SK-N-SH (cell line): ENCODE measurements at regions not wholly inside any gene's neighbourhood (a gene's known extent, or its start where the extent isn't known, plus 50 kb on each side); places are given as distances from the start of the nearest gene placed in this dataset.

Experiments used
- CTCF ChIA-PET: fragments of 300-600, 350-600 bp; formaldehyde crosslinking; extraction: SDS; loops from one replicate; lab custom pipeline; 2021; lab: Yijun Ruan, JAX
- POLR2A ChIA-PET: fragments of 350-600 bp; sonication (Branson Sonifier 250); formaldehyde crosslinking; extraction: SDS; loops from one replicate; lab custom pipeline; 2020; ENCODE audit warnings: antibody characterized with exemption, inconsistent platforms; lab: Yijun Ruan, JAX
- DNase-seq: peaks from one replicate; pipeline ENCODE4 v3.0.0; 2012
- H2AFZ ChIP-seq: fragments of 200-600 bp; sonication (generic); 2 replicates; pipeline ENCODE4 v1.8.1; 2016; ENCODE audit warnings: antibody characterized with exemption, mild to moderate bottlenecking, low read depth
- H3F3A ChIP-seq: fragments of 200-600 bp; sonication (generic); replicated peaks from 2 replicates; pipeline ENCODE3; 2016; ENCODE audit warnings: antibody characterized with exemption, mild to moderate bottlenecking; ENCODE audit not compliant: insufficient read depth
- H3K27ac ChIP-seq, 2 experiments: fragments of 200-500 bp in 1 of 2; fragments of 200-600 bp in 1 of 2; sonication (Bioruptor generic) in 1 of 2; sonication (generic), shearing (Covaris generic) in 1 of 2; 2 replicates each; pipeline versions ENCODE4 v1.5.1 to v1.6.1; 2014 to 2016; ENCODE audit warnings: low read depth in 2 of 2, inconsistent platforms in 1 of 2, low read length in 1 of 2, mild to moderate bottlenecking in 1 of 2, mixed read lengths in 1 of 2
- H3K27me3 ChIP-seq: fragments of 200-600 bp; sonication (generic), shearing (Covaris generic); 2 replicates; pipeline ENCODE4 v1.6.1; 2016; ENCODE audit warnings: mixed run types; ENCODE audit not compliant: insufficient read depth
- H3K36me3 ChIP-seq, 2 experiments: fragments of 200-500 bp in 1 of 2; fragments of 200-600 bp in 1 of 2; sonication (Bioruptor generic) in 1 of 2; sonication (generic) in 1 of 2; replicated peaks in 1 of 2; 2 replicates each; pipeline versions ENCODE3 to v1.5.1; 2014 to 2016; ENCODE audit warnings: low read length in 1 of 2, mild to moderate bottlenecking in 1 of 2; ENCODE audit not compliant: insufficient read depth in 2 of 2, control insufficient read depth in 1 of 2
- H3K4me1 ChIP-seq, 2 experiments: fragments of 200-500 bp in 1 of 2; fragments of 200-600 bp in 1 of 2; sonication (Bioruptor generic) in 1 of 2; sonication (generic), shearing (Covaris generic) in 1 of 2; 2 replicates each; pipeline versions ENCODE4 v1.5.1 to v1.6.1; 2014 to 2016; ENCODE audit warnings: low read depth in 1 of 2, low read length in 1 of 2, mixed run types in 1 of 2; ENCODE audit not compliant: insufficient read depth in 2 of 2, control insufficient read depth in 1 of 2
- H3K4me2 ChIP-seq: fragments of 200-600 bp; sonication (generic), shearing (Covaris generic); 2 replicates; pipeline ENCODE4 v1.6.1; 2017; ENCODE audit warnings: mixed run types
- H3K4me3 ChIP-seq, 2 experiments: fragments of 200-500 bp in 1 of 2; fragments of 200-600 bp in 1 of 2; sonication (Bioruptor generic) in 1 of 2; sonication (generic), shearing (Covaris generic) in 1 of 2; 2 replicates each; pipeline versions ENCODE4 v1.5.1 to v1.8.1; 2014 to 2016; ENCODE audit warnings: low read depth in 2 of 2, inconsistent platforms in 1 of 2, low read length in 1 of 2, mild to moderate bottlenecking in 1 of 2, mixed read lengths in 1 of 2, moderate library complexity in 1 of 2
- H3K79me2 ChIP-seq: fragments of 200-600 bp; sonication (generic); 2 replicates; pipeline ENCODE4 v1.8.1; 2017; ENCODE audit warnings: mild to moderate bottlenecking; ENCODE audit not compliant: insufficient read depth
- H3K9ac ChIP-seq: fragments of 200-600 bp; sonication (generic); 2 replicates; pipeline ENCODE4 v1.6.1; 2017; ENCODE audit warnings: mixed run types
- H3K9me2 ChIP-seq: fragments of 200-600 bp; sonication (generic); 2 replicates; pipeline ENCODE4 v1.6.1; 2017; ENCODE audit warnings: mixed run types
- H3K9me3 ChIP-seq: fragments of 200-600 bp; sonication (generic); 2 replicates; pipeline ENCODE4 v1.6.1; 2017; ENCODE audit warnings: mixed run types, mild to moderate bottlenecking, moderate library complexity
- H4K20me1 ChIP-seq: fragments of 200-600 bp; sonication (generic); 2 replicates; pipeline ENCODE4 v1.6.1; 2017; ENCODE audit warnings: mild to moderate bottlenecking, mixed run types; ENCODE audit not compliant: insufficient read depth
- CHD2 ChIP-seq: fragments of 150-350 bp; IDR thresholded peaks from 2 replicates; pipeline ENCODE4 v1.6.1; 2018; ENCODE audit warnings: low read length; ENCODE audit not compliant: partially characterized antibody
- FOXJ3 ChIP-seq: sonication (generic); formaldehyde crosslinking; IDR thresholded peaks from 2 replicates; pipeline ENCODE4 v1.5.1; 2020; ENCODE audit warnings: mild to moderate bottlenecking, missing genetic modification reagents
- MXI1 ChIP-seq: IDR thresholded peaks from 2 replicates; pipeline ENCODE4 v1.6.1; 2012; ENCODE audit warnings: mild to moderate bottlenecking, low read depth, low read length, improper control_type of control experiment
- RAD21 ChIP-seq: IDR thresholded peaks from 2 replicates; pipeline ENCODE4 v1.6.1; 2012; ENCODE audit warnings: mild to moderate bottlenecking, low read length
- RCOR1 ChIP-seq: fragments of 150-350 bp; IDR thresholded peaks from 2 replicates; pipeline ENCODE4 v1.6.1; 2017; ENCODE audit warnings: antibody characterized with exemption, low read length
- RFX5 ChIP-seq: IDR thresholded peaks from 2 replicates; pipeline ENCODE4 v1.6.1; 2012; ENCODE audit warnings: mild to moderate bottlenecking, improper control_type of control experiment, low read length
- SIN3A ChIP-seq: IDR thresholded peaks from 2 replicates; pipeline ENCODE4 v1.6.1; 2012; ENCODE audit warnings: low read depth, mild to moderate bottlenecking, low read length, moderate library complexity, borderline replicate concordance
- SMC3 ChIP-seq: IDR thresholded peaks from 2 replicates; pipeline ENCODE4 v1.6.1; 2012; ENCODE audit warnings: low read depth, low read length, improper control_type of control experiment
- TAF1 ChIP-seq: IDR thresholded peaks from 2 replicates; pipeline ENCODE4 v1.6.1; 2012; ENCODE audit warnings: low read depth, mild to moderate bottlenecking, low read length, moderate library complexity, borderline replicate concordance
- TCF12 ChIP-seq: IDR thresholded peaks from 2 replicates; pipeline ENCODE4 v1.4.0; 2012
- TEAD4 ChIP-seq: IDR thresholded peaks from 2 replicates; pipeline ENCODE4 v1.4.0; 2012; ENCODE audit warnings: mild to moderate bottlenecking, borderline replicate concordance; ENCODE audit not compliant: insufficient read depth
- WGBS: methylation state at CpG from one replicate; pipeline ENCODE4 v1.1.6; 2017; ENCODE audit warnings: low lambda C conversion rate; 5-methylcytosine and 5-hydroxymethylcytosine counted together
- TF ChIP-seq, protein P1 (sequence below): IDR thresholded peaks from 2 replicates; pipeline ENCODE4; 2012
- TF ChIP-seq, protein P2 (sequence below): IDR thresholded peaks from 2 replicates; pipeline ENCODE4 v1.4.0; 2012; ENCODE audit warnings: low read depth, borderline replicate concordance
- TF ChIP-seq, protein P3 (sequence below): IDR thresholded peaks from 2 replicates; pipeline ENCODE4 v1.6.1; 2012; ENCODE audit warnings: mild to moderate bottlenecking, low read depth, low read length, moderate library complexity
- TF ChIP-seq, protein P4 (sequence below): IDR thresholded peaks from 2 replicates; pipeline ENCODE4 v1.4.0; 2012; ENCODE audit warnings: low read depth, borderline replicate concordance

GRCh38 chr3:20751296-20751695, 565.3 kb upstream of the SGO1 start:
- Histone ChIP-seq H3K36me3 (no peaks in the 10 kb centered on the region), H2AFZ (no peak overlapping the region), H3K4me1 (no peaks in the 10 kb centered on the region; a peak in 1 of 4 replicates), H3K9me2 (no peaks in the 10 kb centered on the region), H3K4me2 (no peak overlapping the region), H4K20me1 (no peaks in the 10 kb centered on the region), H3K27ac (no peak overlapping the region), H3K4me3 (no peak overlapping the region), H3K27me3 (no peaks in the 10 kb centered on the region), H3K79me2 (no peaks in the 10 kb centered on the region), H3K9ac (no peak overlapping the region), H3F3A (no peaks in the 10 kb centered on the region), H3K9me3 (no peaks in the 10 kb centered on the region)
- ChIA-PET CTCF (no interaction called here), POLR2A (no interaction called here)
- DNase-seq: no peak
- TF ChIP-seq TAF1 (no peak), RFX5 (no peak), RAD21 (no peak), RCOR1 (no peak), TCF12 (no peak), TEAD4 (no peak), SIN3A (no peak), FOXJ3 (no peak), CHD2 (no peak), SMC3 (no peak), MXI1 (no peak)
- TF ChIP-seq, protein P1, sequence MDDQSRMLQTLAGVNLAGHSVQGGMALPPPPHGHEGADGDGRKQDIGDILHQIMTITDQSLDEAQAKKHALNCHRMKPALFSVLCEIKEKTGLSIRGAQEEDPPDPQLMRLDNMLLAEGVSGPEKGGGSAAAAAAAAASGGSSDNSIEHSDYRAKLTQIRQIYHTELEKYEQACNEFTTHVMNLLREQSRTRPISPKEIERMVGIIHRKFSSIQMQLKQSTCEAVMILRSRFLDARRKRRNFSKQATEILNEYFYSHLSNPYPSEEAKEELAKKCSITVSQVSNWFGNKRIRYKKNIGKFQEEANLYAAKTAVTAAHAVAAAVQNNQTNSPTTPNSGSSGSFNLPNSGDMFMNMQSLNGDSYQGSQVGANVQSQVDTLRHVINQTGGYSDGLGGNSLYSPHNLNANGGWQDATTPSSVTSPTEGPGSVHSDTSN: no peak
- TF ChIP-seq, protein P2, sequence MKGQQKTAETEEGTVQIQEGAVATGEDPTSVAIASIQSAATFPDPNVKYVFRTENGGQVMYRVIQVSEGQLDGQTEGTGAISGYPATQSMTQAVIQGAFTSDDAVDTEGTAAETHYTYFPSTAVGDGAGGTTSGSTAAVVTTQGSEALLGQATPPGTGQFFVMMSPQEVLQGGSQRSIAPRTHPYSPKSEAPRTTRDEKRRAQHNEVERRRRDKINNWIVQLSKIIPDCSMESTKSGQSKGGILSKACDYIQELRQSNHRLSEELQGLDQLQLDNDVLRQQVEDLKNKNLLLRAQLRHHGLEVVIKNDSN: no peak
- TF ChIP-seq, protein P3, sequence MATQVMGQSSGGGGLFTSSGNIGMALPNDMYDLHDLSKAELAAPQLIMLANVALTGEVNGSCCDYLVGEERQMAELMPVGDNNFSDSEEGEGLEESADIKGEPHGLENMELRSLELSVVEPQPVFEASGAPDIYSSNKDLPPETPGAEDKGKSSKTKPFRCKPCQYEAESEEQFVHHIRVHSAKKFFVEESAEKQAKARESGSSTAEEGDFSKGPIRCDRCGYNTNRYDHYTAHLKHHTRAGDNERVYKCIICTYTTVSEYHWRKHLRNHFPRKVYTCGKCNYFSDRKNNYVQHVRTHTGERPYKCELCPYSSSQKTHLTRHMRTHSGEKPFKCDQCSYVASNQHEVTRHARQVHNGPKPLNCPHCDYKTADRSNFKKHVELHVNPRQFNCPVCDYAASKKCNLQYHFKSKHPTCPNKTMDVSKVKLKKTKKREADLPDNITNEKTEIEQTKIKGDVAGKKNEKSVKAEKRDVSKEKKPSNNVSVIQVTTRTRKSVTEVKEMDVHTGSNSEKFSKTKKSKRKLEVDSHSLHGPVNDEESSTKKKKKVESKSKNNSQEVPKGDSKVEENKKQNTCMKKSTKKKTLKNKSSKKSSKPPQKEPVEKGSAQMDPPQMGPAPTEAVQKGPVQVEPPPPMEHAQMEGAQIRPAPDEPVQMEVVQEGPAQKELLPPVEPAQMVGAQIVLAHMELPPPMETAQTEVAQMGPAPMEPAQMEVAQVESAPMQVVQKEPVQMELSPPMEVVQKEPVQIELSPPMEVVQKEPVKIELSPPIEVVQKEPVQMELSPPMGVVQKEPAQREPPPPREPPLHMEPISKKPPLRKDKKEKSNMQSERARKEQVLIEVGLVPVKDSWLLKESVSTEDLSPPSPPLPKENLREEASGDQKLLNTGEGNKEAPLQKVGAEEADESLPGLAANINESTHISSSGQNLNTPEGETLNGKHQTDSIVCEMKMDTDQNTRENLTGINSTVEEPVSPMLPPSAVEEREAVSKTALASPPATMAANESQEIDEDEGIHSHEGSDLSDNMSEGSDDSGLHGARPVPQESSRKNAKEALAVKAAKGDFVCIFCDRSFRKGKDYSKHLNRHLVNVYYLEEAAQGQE: no peak
- TF ChIP-seq, protein P4, sequence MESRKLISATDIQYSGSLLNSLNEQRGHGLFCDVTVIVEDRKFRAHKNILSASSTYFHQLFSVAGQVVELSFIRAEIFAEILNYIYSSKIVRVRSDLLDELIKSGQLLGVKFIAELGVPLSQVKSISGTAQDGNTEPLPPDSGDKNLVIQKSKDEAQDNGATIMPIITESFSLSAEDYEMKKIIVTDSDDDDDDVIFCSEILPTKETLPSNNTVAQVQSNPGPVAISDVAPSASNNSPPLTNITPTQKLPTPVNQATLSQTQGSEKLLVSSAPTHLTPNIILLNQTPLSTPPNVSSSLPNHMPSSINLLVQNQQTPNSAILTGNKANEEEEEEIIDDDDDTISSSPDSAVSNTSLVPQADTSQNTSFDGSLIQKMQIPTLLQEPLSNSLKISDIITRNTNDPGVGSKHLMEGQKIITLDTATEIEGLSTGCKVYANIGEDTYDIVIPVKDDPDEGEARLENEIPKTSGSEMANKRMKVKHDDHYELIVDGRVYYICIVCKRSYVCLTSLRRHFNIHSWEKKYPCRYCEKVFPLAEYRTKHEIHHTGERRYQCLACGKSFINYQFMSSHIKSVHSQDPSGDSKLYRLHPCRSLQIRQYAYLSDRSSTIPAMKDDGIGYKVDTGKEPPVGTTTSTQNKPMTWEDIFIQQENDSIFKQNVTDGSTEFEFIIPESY: no peak
- 58% methylated on average over 4 of the region's 4 CpGs for WGBS
